ENCODE measurements at regions not wholly inside any gene's neighbourhood (a gene's known extent, or its start where the extent isn't known, plus 50 kb on each side); places are given as distances from the start of the nearest gene placed in this dataset.

GRCh38 chrX:144722307-144722706 is 525.0 kb upstream of the SPANXN1 start (continued):
- TF ChIP-seq ZNF462 (CRISPR knock-in tag; IDR thresholded peaks at IDR 0.05) = no peak
- TF ChIP-seq EZH2 (IDR thresholded peaks at IDR 0.05; ENCODE audit: low read depth, unreplicated experiment) = no peak
- TF ChIP-seq NANOG (IDR thresholded peaks at IDR 0.05; ENCODE audit: borderline replicate concordance) = no peak
- TF ChIP-seq CREB1 (CRISPR knock-in tag; IDR thresholded peaks at IDR 0.05; ENCODE audit: low read depth) = no peak

GRCh38 chrX:144730471-144730870 is 516.8 kb upstream of the SPANXN1 start:
- no peak for ATAC-seq
- Mint-ChIP-seq H3K4me1 (no peaks in the 10 kb centered on the region), H3K27ac (no peak overlapping the region), H3K4me3 (no peak overlapping the region), H3K36me3 (ENCODE audit: low read depth) (peaks cover 10% of the 10 kb centered on the region; the same call in 1 of the 3 replicates), H3K9me3 (peaks cover 89% of the 10 kb centered on the region), H3K27me3 (ENCODE audit: insufficient read depth, low read depth, poor library complexity) (peaks cover 4% of the 10 kb centered on the region)
- Histone ChIP-seq H3K36me3 (ENCODE audit: insufficient read depth) (no peaks in the 10 kb centered on the region), H3K4me2 (no peak overlapping the region), H2AFZ (no peak overlapping the region), H3K27me3 (ENCODE audit: insufficient read depth) (no peaks in the 10 kb centered on the region), H3K9me2 (ENCODE audit: insufficient read depth) (no peaks in the 10 kb centered on the region), H3K4me3 (no peak overlapping the region), H3K79me2 (replicated peaks; ENCODE audit: insufficient read depth) (no peaks in the 10 kb centered on the region), H3K27ac (ENCODE audit: low read depth) (no peak overlapping the region), H4K20me1 (replicated peaks; ENCODE audit: insufficient read depth) (no peaks in the 10 kb centered on the region), H3F3A (replicated peaks; ENCODE audit: low read depth) (no peaks in the 10 kb centered on the region), H3K4me1 (ENCODE audit: insufficient read depth) (no peaks in the 10 kb centered on the region)
- no peak for DNase-seq (ENCODE audit: low spot score)
- TF ChIP-seq JUNB (IDR thresholded peaks at IDR 0.05; ENCODE audit: unreplicated experiment) = no peak
- TF ChIP-seq, protein P1, sequence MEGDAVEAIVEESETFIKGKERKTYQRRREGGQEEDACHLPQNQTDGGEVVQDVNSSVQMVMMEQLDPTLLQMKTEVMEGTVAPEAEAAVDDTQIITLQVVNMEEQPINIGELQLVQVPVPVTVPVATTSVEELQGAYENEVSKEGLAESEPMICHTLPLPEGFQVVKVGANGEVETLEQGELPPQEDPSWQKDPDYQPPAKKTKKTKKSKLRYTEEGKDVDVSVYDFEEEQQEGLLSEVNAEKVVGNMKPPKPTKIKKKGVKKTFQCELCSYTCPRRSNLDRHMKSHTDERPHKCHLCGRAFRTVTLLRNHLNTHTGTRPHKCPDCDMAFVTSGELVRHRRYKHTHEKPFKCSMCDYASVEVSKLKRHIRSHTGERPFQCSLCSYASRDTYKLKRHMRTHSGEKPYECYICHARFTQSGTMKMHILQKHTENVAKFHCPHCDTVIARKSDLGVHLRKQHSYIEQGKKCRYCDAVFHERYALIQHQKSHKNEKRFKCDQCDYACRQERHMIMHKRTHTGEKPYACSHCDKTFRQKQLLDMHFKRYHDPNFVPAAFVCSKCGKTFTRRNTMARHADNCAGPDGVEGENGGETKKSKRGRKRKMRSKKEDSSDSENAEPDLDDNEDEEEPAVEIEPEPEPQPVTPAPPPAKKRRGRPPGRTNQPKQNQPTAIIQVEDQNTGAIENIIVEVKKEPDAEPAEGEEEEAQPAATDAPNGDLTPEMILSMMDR (conservative IDR thresholded peaks at IDR 0.05; ENCODE audit: low read depth in 2 of 2) = no peak
- TF ChIP-seq ETS1 (IDR thresholded peaks at IDR 0.05) = no peak
- no peak for TF ChIP-seq EZH2phosphoT487 (IDR thresholded peaks at IDR 0.05; ENCODE audit: unreplicated experiment)
- TF ChIP-seq CREB1 (CRISPR knock-in tag; IDR thresholded peaks at IDR 0.05; ENCODE audit: low read depth) = no peak
